ENCODE measurements at regions not wholly inside any gene's neighbourhood (a gene's known extent, or its start where the extent isn't known, plus 50 kb on each side); places are given as distances from the start of the nearest gene placed in this dataset.

DNA sequence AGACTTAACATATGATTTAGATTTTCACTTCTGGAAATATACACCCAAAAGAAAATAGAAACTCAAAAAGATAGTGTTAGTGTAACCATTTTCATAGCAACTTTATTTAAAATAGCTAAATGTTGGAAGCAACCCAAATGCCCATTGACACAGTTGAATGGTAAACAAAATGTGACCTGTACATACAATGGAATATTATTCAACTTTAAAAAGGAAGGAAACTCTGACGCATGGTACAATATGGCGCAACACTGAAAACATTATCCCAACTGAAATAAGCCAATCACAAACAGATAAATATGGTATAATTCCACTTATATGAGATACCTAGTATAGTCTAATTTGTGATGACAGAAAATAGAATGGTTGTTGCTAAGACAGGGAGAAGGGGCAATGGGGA lies 1456.1 kb upstream of the MIR17HG start:
- TF ChIP-seq, protein P1, sequence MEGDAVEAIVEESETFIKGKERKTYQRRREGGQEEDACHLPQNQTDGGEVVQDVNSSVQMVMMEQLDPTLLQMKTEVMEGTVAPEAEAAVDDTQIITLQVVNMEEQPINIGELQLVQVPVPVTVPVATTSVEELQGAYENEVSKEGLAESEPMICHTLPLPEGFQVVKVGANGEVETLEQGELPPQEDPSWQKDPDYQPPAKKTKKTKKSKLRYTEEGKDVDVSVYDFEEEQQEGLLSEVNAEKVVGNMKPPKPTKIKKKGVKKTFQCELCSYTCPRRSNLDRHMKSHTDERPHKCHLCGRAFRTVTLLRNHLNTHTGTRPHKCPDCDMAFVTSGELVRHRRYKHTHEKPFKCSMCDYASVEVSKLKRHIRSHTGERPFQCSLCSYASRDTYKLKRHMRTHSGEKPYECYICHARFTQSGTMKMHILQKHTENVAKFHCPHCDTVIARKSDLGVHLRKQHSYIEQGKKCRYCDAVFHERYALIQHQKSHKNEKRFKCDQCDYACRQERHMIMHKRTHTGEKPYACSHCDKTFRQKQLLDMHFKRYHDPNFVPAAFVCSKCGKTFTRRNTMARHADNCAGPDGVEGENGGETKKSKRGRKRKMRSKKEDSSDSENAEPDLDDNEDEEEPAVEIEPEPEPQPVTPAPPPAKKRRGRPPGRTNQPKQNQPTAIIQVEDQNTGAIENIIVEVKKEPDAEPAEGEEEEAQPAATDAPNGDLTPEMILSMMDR (IDR thresholded peaks at IDR 0.05) = no peak
- no peak for TF ChIP-seq POLR2AphosphoS5 (IDR thresholded peaks at IDR 0.05)
- TF ChIP-seq POLR2A (IDR thresholded peaks at IDR 0.05) = no peak
